GM12873 (cell line): ENCODE measurements at regions not wholly inside any gene's neighbourhood (a gene's known extent, or its start where the extent isn't known, plus 50 kb on each side); places are given as distances from the start of the nearest gene placed in this dataset.

ENCODE experiments used
- TF ChIP-seq, protein P1 (sequence below): IDR thresholded peaks from 2 replicates; pipeline ENCODE4 v1.5.1; 2012; ENCODE audit warnings: low read depth, mild to moderate bottlenecking, moderate library complexity, low read length, control low read depth; ENCODE audit not compliant: insufficient read depth; ENCODE audit errors: missing control alignments

DNA sequence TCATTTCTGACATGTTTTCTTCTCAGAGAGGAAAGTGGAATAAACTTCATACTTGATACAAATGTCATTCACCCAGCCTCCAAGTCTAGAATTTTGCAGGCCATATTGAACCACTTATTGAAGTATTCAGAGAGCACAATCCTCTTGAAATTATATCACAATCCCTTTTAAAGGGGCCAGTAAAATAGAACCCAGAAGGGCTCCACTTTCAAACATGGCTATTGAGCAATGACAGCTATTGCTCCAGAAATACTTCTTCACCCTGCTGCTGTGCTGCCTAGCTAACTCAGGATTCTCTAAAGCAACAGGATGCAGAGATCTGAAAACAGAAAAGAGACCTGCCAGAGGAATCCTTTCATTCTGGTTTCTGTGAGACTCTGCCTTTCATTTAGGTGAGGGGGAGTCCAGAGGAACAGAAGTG, 275.0 kb upstream of the CDH5 start:
- TF ChIP-seq, protein P1, sequence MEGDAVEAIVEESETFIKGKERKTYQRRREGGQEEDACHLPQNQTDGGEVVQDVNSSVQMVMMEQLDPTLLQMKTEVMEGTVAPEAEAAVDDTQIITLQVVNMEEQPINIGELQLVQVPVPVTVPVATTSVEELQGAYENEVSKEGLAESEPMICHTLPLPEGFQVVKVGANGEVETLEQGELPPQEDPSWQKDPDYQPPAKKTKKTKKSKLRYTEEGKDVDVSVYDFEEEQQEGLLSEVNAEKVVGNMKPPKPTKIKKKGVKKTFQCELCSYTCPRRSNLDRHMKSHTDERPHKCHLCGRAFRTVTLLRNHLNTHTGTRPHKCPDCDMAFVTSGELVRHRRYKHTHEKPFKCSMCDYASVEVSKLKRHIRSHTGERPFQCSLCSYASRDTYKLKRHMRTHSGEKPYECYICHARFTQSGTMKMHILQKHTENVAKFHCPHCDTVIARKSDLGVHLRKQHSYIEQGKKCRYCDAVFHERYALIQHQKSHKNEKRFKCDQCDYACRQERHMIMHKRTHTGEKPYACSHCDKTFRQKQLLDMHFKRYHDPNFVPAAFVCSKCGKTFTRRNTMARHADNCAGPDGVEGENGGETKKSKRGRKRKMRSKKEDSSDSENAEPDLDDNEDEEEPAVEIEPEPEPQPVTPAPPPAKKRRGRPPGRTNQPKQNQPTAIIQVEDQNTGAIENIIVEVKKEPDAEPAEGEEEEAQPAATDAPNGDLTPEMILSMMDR, result no peak

DNA sequence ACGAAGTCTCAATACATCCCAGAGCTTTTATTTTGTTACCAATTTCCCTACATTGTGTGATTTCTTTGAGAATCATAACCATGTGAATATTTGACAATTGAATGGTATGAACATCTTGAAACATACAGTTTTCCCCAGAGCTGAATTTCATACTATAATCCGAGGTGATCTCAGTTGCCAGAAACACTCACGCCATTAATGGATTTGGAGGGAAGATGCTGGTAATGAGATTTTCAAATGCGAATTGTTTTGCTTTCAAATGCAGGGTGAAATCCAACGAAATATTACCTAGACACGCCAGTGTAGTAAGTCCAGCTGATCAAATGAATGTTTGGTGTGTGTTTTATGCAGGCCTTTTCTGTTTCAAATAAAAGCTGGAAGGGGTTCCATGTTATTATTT, 277.8 kb upstream of the CDH5 start:
- TF ChIP-seq, protein P1, result no peak

DNA sequence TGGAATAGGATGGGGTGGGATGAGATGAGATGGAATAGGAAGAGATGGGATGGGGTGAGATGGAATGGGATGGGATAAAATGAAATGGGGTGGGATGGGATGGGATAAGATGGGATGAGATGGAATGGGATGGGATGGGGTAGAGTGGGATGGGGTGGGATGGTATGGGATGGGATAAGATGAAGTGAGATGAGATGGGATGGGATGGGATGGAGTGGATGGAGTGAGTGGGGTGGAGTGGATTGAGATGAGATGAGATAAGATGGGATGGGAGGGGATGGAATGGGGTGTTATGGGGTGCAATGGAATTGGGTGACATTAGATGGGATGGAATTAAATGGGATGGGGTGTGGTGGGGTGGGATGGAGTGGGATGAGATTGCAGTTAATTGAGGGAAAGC, 279.2 kb upstream of the CDH5 start:
- TF ChIP-seq, protein P1, result no peak

DNA sequence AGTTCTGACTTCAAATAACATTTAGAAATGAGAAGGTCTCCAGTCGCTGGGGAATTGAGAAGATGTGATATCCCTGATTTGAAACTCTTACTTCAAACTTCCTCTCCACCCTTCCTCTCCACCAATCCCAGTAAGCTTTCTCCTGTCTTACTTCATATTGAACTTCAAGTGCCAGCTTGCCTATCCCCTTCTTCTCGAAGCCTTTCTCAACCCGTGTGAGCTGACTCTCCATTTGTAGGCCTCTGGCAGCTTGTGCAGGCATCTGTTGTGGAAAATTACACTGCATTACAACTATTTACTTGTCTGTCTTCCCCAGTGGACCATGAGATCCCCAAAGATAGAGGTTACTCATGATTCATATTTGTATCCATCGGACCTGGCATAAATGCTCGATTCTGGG, 280.8 kb upstream of the CDH5 start:
- TF ChIP-seq, protein P1, result no peak

DNA sequence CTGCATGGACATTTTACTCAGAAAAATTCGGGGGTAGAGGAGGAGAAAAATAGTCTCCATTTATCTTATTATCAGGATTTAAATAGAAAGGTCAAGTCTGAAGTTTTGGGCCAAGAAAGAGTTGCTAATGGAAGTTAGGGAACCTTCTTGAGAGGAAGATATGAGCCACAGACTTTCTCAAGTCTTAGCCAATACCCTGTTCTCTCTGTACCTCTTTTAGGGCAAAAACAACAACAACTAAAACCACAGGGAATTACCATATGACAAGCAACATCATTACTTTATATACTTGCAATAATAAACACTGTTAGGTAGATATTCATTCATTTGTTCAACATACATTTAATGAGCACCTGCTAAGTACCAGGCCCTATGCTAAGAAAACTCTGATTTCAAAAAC, 282.2 kb upstream of the CDH5 start:
- TF ChIP-seq, protein P1, result no peak

DNA sequence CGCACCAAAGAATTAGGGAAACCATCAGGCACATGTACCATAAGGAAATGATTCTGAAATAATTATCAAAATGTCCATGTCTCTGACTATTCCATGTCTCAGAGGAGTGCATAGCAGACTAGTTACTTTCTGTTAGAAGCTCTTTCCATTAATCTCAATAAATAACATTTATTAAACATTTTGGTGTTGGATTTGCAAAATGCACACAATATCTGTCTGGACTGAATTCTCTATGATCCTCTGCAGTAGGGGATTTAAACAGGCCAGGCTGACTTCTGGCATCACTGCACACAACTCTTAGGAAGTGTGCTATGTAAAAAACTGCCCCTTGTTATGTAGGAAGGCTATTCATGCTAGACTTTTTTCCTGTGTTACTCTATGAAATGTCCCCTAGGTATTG, 283.3 kb upstream of the CDH5 start:
- TF ChIP-seq, protein P1, result no peak

DNA sequence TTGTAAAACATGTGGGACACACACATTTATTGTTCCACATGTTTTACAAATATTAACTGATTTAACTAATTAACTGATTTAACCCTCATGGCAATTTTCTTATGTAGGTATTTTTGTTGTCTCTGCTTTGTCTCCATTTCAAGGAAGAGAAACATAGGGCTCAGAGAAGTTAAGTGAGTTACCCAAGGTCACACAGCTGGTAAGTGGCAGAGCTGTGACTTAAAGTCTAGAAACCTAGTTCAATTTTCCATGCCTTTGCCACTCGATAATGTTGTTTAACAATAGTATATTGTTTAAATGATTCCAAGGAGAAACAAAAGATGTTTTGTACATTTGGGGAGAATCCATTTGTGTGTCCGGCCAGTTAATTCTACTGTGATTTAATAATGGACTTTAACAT, 284.1 kb upstream of the CDH5 start:
- TF ChIP-seq, protein P1, result no peak
